GM19351 (cell line): ENCODE measurements at regions not wholly inside any gene's neighbourhood (a gene's known extent, or its start where the extent isn't known, plus 50 kb on each side); places are given as distances from the start of the nearest gene placed in this dataset.
"Not testable (repeated sequence)": the region's sequence is repeated elsewhere in the genome, so short reads cannot be mapped to it uniquely, and the experiment has no call there.

Experiments
- ATAC-seq: cut with Tn5 transposase; IDR thresholded peaks from one replicate; pipeline ENCODE4 v1.9.1; 2021; ENCODE audit warnings: mild to moderate bottlenecking, moderate library complexity; ENCODE audit not compliant: unreplicated experiment

DNA sequence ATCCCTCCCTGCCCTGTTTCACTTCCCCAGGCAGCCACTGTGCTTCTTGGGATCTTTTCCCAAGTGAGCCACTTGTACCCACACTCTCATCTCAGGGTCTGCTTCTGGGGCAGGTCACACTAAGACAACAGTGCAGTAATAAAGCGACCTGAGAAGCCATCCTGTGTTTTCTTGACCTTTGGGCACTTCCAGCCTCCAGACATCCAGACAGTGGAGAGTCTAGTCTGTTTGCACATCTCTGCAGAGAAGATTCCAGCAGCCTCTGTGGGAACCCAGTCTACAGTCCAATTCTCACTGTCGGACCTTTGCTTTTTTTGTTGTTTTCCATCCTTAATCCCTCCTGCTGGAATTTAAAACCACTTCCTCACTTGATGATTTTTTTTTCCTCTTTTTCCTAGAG, 50.3 kb upstream of the ATP6AP2 start:
- no peak for ATAC-seq

DNA sequence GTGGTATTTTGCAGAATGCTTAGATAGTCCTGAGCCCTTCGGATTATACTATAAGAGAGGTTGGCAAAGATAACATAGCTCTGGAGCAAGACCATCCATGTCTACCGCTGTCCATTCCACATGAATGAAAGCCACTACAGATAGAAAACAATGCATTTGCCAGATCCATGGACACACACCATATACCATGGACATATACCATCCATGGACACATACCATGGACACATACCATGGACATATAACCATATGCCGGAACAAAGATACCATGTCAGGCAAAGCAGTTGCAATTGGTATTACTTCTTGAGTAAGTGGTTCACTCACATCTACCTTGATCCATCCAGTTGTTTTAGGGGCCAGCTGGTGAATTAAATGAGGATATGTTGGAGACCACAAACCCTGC, 53.2 kb upstream of the ATP6AP2 start:
- ATAC-seq = no peak

DNA sequence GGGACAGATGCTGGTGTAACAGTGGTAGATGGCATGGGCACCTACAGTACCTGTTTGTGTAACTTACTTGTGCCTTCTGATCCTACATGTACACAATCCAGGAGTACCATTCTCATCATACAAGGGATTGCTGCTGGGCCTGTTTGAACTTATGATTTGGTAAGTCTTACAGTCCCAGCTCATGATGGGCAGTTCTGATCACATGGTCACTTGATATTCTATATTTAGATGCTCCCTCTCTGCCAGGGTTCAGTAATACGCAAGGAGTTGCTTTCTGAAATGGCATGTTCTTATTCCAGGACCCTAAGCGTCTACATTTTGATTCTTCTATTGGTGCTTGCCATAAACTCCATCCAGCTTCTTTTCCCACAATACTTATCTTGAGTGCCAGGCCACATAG, 54.4 kb upstream of the ATP6AP2 start:
- no peak for ATAC-seq

DNA sequence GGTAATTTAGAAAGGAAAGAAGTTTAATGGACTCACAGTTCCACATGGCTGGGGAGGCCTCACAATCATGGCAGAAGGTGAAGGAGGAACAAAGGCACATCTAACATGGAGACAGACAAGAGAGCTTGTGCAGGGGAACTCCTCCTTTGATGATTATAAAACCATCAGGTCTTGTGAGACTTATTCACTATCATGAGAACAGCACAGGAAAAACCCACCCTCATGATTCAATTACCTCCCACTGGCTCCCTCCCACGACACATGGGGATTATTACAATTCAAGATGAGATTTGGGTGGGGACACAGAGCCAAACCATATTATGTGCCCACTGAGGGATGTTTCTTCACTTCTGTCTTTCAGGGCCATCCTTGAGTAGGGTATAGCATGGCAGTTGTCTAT, 54.9 kb upstream of the ATP6AP2 start:
- not testable (repeated sequence) for ATAC-seq

- no peak for ATAC-seq
These were observed 56.3 kb upstream of the ATP6AP2 start for GRCh38 chrX:40524423-40524822.

DNA sequence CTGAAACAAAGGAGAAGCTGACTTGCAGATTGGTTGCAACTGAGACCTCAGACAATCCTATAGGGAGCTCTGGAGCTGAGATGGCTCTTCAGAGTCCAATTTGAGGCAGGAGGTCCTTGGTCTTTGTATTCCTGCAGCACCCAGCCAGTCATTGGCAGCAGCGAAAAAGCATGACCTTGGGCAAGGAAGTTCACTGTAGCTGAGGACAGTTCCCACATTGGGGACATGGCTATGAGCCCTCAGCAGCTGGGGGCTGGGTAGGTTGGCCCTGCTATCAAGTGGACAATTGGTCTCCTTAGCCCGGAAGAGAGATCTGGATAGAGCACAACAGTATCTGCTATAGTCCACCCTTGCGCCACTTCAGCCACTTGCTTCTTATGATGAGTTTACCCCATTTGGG, 56.9 kb upstream of the ATP6AP2 start:
- ATAC-seq = no peak

GRCh38 chrX:40521868-40522450, 58.8 kb upstream of the ATP6AP2 start:
- ATAC-seq = no peak

GRCh38 chrX:40514376-40514775, 66.4 kb upstream of the ATP6AP2 start:
- no peak for ATAC-seq

- no peak for ATAC-seq
These were observed 66.9 kb upstream of the ATP6AP2 start for GRCh38 chrX:40513835-40514234.

DNA sequence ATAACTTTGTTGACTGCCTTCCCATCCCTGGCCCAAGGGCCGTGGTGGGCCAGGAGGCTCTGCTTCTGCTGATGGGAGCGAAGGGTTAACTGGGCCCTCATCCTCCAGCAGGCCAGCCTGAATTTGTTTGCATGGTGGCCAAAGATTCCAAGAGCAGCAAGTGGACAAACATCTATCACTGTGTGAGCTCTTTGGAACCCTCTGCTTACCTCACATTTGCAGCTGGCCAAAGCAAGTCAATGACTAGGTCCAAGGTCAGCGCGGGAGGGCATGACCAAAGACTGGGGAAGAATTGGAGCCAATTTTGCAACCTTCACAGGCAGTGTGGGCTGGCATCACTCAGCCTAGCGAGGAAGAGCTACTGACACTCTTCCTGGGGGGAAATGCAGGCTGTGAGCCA, 67.8 kb upstream of the ATP6AP2 start:
- no peak for ATAC-seq

DNA sequence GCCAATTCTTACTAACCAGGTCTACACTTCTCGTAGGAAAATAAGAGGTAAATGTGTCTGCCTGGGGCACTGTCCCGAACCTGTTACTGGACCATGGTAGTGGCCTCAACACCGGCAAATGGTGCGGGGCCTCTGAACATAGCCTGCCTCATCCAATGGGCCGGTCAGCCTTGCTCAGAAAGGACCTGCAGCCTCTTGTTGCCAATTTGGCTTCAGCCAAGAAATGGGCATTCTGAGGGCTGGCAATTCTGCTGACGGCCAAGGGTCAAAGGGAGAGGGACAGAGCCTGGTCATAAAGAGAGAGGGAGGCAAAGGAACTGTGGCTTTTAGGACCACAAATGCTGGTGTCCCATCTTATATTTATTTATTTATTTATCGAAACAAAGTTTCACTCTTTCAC, 69.5 kb upstream of the ATP6AP2 start:
- ATAC-seq = no peak

- ATAC-seq = no peak
These were observed 72.2 kb upstream of the ATP6AP2 start for GRCh38 chrX:40508560-40508959.

DNA sequence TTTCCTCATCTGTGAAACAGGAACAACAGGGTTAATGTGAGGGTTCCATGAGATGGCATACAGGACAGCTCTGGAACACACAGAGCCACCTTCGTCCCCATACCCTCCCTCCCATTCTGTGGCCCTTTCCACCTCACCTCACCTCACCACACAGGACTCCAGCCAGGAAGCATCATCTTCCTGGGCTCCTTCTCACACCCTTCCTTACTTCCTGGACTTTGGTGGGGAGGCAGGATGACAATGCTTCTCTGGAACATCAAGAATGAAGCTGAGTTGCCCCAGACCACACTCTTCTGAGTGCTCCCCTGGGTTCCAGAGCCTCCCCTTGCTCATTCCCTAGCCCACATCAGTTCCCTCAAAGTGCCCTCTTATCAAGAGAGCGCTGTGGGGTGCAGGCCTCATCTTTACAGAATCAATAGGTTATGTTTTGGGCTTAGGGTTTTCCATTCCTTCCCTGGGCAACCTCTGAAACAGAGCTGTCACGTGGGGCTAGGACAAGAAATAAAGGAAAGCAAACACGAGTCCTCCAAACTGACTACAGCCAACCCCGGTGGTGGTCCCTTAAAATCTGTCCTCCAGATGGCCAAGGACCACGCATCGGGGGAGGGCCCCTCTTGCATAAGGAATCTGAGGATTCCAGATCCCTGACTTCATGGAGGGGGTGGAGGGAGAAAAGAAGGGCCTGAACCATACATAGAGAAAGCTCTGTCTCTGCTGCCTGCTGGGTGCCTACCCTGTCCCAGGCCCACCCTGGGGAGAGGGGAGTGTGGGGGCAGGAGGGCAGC, 74.4 kb upstream of the ATP6AP2 start:
- ATAC-seq = no peak

- ATAC-seq = no peak
These were observed 75.8 kb upstream of the ATP6AP2 start for GRCh38 chrX:40504801-40505605.

GRCh38 chrX:40503094-40503493, 77.7 kb upstream of the ATP6AP2 start:
- ATAC-seq = no peak

GRCh38 chrX:40502688-40503087, 78.1 kb upstream of the ATP6AP2 start:
- no peak for ATAC-seq

DNA sequence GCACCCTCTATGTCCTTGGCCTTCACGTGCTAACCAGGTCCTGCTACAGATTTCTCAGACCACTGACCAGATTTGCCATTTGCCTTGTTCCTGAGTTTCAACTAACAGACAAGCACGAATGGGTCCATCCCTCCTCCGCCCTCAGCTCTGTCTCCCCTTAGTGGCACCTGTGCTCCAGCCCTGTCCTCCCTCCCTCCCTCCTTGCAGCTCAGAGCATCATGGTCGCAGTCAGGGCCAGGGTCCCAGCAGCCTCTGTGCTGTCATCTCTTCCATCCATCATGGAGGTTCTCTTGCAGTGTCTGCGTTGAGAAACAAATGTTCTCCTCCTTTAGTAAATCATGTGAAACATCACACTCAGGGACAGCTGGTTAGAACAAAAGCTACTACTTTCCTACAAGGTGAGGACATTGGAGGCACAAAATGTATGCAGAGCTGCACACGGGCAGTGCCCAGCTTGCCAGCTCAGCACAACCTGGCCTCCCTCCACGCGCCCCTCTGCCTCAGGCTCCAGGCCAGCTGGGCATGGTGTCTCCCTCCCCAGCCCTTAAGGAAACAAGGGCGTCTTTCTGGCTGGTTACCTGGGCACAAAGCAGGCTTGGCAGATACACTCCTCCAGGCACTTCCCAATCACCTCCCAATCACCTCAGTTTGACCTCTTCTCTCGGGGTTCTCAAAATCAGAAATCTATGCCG, 79.5 kb upstream of the ATP6AP2 start:
- ATAC-seq = no peak

GRCh38 chrX:40496728-40497127, 84.0 kb upstream of the ATP6AP2 start:
- no peak for ATAC-seq

- no peak for ATAC-seq
These were observed 85.1 kb upstream of the ATP6AP2 start for GRCh38 chrX:40495659-40496058.

GRCh38 chrX:40494005-40494404, 86.8 kb upstream of the ATP6AP2 start:
- no peak for ATAC-seq

GRCh38 chrX:40488296-40488695, 92.5 kb upstream of the ATP6AP2 start:
- ATAC-seq = no peak
